Breast epithelium (tissue), 4 donors: ENCODE measurements at regions not wholly inside any gene's neighbourhood (a gene's known extent, or its start where the extent isn't known, plus 50 kb on each side); places are given as distances from the start of the nearest gene placed in this dataset.

Source experiments
- DNase-seq, 2 donors: peaks; one replicate each; pipeline ENCODE4 v3.0.0-alpha.2; 2019; ENCODE audit warnings: low spot score in 2 of 2
- H3K27ac ChIP-seq, 2 donors: fragments of 200-600 bp; sonication (generic) in 1 of 2; one replicate each; pipeline ENCODE4 v1.5.1; 2016 to 2019; ENCODE audit warnings: mild to moderate bottlenecking in 1 of 2
- H3K27me3 ChIP-seq, 2 donors: fragments of 200-600 bp; sonication (generic) in 1 of 2; one replicate each; pipeline versions ENCODE4 v1.5.1 to v1.6.0; 2017 to 2019; ENCODE audit warnings: control low read depth in 1 of 2, mild to moderate bottlenecking in 1 of 2
- H3K36me3 ChIP-seq: fragments of 200-600 bp; one replicate; pipeline ENCODE4 v1.5.1; 2019
- H3K4me1 ChIP-seq, 2 donors: fragments of 200-600 bp; sonication (generic); one replicate each; pipeline ENCODE4 v1.5.1; 2016 to 2019; ENCODE audit warnings: control low read depth in 1 of 2
- H3K4me3 ChIP-seq, 3 donors: fragments of 200-600 bp; sonication (generic); 1 replicate in 2 of 3; 2 replicates in 1 of 3; pipeline ENCODE4 v1.5.1; 2016 to 2019; ENCODE audit warnings: mild to moderate bottlenecking in 3 of 3, moderate library complexity in 2 of 3
- H3K9me3 ChIP-seq, 2 donors: fragments of 200-600 bp; sonication (generic) in 1 of 2; one replicate each; pipeline ENCODE4 v1.5.1; 2016 to 2019; ENCODE audit warnings: control low read depth in 1 of 2
- POLR2A ChIP-seq: fragments of 450-650 bp; IDR thresholded peaks from one replicate; pipeline ENCODE4 v1.6.1; 2016; ENCODE audit warnings: antibody characterized with exemption, mild to moderate bottlenecking, moderate library complexity
- POLR2AphosphoS5 ChIP-seq, 3 donors: sonication (generic); formaldehyde crosslinking; IDR thresholded peaks; one replicate each; pipeline ENCODE4 v1.6.1; 2017; ENCODE audit warnings: antibody characterized with exemption in 3 of 3
- intact Hi-C: fragments of 100-400 bp; cut with DNase I; formaldehyde crosslinking; loops from one replicate; pipeline ENCODE4 v1.15.1; 2023; ENCODE audit warnings: low total_unique reads
- TF ChIP-seq, protein P1 (sequence below), 3 donors: fragments of 450-650 bp; IDR thresholded peaks; one replicate each; pipeline ENCODE4 v1.5.1; 2016 to 2017; ENCODE audit warnings: antibody characterized with exemption in 3 of 3, mild to moderate bottlenecking in 3 of 3, moderate library complexity in 3 of 3

DNA sequence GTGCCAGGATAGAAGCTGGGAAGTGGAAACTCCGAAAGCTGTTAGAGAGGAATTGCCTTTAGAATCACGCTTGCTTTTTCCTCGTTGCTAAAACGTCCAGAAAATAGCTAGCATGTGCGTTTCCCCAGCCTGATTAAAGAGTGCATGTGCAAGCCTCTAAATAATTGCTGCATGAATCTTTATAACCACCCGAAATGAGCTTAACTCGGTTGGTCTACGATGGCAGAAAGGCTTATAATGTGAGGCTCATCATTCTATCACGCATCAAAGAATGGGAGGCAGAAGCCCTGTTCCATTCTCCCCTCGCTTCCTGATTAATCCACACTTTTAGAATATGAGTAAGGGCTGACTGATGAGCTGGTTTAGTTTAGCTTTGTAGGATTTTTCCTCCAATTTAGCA, 394.6 kb upstream of the WWC1 start:
- H3K27me3 ChIP-seq: no peaks in the 10 kb centered on the region
- no peak for DNase-seq
- no peak for TF ChIP-seq POLR2AphosphoS5 (IDR thresholded peaks at IDR 0.05)
- TF ChIP-seq POLR2A: no peak
- TF ChIP-seq, protein P1, sequence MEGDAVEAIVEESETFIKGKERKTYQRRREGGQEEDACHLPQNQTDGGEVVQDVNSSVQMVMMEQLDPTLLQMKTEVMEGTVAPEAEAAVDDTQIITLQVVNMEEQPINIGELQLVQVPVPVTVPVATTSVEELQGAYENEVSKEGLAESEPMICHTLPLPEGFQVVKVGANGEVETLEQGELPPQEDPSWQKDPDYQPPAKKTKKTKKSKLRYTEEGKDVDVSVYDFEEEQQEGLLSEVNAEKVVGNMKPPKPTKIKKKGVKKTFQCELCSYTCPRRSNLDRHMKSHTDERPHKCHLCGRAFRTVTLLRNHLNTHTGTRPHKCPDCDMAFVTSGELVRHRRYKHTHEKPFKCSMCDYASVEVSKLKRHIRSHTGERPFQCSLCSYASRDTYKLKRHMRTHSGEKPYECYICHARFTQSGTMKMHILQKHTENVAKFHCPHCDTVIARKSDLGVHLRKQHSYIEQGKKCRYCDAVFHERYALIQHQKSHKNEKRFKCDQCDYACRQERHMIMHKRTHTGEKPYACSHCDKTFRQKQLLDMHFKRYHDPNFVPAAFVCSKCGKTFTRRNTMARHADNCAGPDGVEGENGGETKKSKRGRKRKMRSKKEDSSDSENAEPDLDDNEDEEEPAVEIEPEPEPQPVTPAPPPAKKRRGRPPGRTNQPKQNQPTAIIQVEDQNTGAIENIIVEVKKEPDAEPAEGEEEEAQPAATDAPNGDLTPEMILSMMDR (IDR thresholded peaks at IDR 0.05): no peak
- intact Hi-C loops: no loop called here
- H3K36me3 ChIP-seq: no peaks in the 10 kb centered on the region
- no peak overlapping the region for H3K4me3 ChIP-seq
- H3K27ac ChIP-seq: no peak overlapping the region
- H3K9me3 ChIP-seq: no peaks in the 10 kb centered on the region
- no peaks in the 10 kb centered on the region for H3K4me1 ChIP-seq

DNA sequence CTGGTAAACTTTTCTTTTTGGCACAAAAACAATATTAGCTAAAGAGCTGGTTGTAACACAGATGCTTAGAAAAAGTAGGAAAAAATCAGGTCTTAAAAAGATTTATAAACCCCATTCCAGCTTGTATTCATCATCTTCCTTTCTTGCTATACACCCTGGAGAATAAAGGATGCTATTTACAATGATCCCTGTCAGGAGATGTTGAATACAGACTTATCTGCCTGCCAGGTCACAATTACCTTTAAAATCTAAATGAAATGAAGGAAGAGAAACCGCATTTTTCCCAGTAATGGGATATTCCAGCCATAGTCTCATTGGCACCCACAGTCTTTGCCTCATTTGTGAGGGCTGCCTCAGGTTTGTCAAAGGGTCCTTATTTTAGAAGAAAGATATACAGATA, 394.1 kb upstream of the WWC1 start:
- DNase-seq: no peak
- H3K36me3 ChIP-seq: no peaks in the 10 kb centered on the region
- H3K27ac ChIP-seq: no peak overlapping the region
- no peak overlapping the region for H3K4me3 ChIP-seq
- intact Hi-C loops: no loop called here
- TF ChIP-seq, protein P1 (IDR thresholded peaks at IDR 0.05): no peak
- no peak for TF ChIP-seq POLR2AphosphoS5 (IDR thresholded peaks at IDR 0.05)
- no peak for TF ChIP-seq POLR2A
- H3K27me3 ChIP-seq: no peaks in the 10 kb centered on the region
- H3K4me1 ChIP-seq: no peaks in the 10 kb centered on the region
- H3K9me3 ChIP-seq: no peaks in the 10 kb centered on the region

DNA sequence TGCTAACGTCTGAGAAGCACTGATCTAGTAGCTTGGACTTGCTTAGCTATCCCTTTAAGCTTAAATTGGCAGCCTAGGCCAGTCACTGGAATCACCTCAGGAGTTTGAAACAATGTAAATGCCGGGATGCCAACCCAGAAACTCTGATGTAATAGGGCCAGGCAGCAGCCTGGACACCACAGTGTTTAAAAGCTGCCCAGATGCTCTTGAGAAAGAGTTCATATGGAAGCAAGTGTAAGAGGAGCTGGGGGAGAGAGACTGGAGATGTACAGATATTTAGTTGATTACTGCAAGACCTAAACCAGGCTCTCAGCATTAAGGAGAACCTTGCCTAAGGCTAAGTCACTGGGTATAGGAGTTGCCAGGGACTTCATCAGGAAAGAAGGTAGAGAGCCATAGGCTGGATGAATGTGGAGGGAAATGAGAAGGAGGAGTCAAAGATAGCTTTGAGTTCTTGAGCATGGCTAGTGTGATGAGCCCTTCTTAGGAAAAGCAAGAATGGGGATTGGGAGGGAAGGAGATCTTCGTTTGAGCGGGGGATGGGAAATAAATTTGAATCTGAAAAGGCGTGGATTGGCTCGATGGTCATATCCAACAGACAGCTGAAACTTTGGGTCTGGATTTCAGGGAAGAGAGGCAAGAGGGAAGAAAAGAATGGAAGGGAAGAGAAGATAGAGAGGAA, 392.9 kb upstream of the WWC1 start:
- DNase-seq: no peak
- H3K27me3 ChIP-seq: no peaks in the 10 kb centered on the region
- H3K27ac ChIP-seq: no peak overlapping the region
- no peaks in the 10 kb centered on the region for H3K9me3 ChIP-seq
- no peak for TF ChIP-seq POLR2A
- TF ChIP-seq POLR2AphosphoS5 (IDR thresholded peaks at IDR 0.05): no peak
- TF ChIP-seq, protein P1 (IDR thresholded peaks at IDR 0.05): no peak
- H3K4me3 ChIP-seq: no peak overlapping the region
- H3K4me1 ChIP-seq: no peaks in the 10 kb centered on the region
- intact Hi-C loops: no loop called here
- no peaks in the 10 kb centered on the region for H3K36me3 ChIP-seq

DNA sequence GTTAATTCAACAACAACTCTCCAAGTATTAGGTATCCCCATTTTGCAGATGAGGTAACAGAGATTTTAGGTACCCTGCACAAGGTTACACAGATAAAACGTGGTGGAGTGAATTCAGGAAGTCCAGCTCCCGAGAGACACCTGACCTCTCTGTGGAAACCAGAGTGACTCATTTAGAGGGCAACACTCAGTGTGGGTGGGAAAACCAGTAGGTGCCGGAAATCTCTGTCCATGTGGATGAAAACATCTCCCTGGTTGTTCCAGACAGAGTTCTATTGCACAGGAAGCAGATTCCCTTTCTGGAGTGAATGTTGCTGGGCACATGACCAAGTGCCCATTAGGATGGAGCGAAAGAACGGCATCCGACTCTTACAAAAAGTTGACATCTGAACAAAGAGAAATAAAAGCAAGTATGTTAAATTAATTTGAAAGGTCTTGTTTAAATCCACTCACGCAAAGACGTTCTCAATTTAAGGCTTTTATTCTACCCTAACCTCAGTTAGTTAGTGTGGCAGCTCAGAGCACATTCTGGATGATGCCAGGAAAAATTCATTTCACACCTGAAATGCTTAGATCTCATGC, 391.9 kb upstream of the WWC1 start:
- no peaks in the 10 kb centered on the region for H3K9me3 ChIP-seq
- intact Hi-C loops: no loop called here
- H3K4me1 ChIP-seq: no peaks in the 10 kb centered on the region
- H3K27me3 ChIP-seq: no peaks in the 10 kb centered on the region
- TF ChIP-seq POLR2AphosphoS5 (IDR thresholded peaks at IDR 0.05) (no peak), POLR2A (no peak)
- TF ChIP-seq, protein P1 (IDR thresholded peaks at IDR 0.05): no peak
- H3K27ac ChIP-seq: no peak overlapping the region
- no peak overlapping the region for H3K4me3 ChIP-seq
- H3K36me3 ChIP-seq: no peaks in the 10 kb centered on the region
- no peak for DNase-seq

DNA sequence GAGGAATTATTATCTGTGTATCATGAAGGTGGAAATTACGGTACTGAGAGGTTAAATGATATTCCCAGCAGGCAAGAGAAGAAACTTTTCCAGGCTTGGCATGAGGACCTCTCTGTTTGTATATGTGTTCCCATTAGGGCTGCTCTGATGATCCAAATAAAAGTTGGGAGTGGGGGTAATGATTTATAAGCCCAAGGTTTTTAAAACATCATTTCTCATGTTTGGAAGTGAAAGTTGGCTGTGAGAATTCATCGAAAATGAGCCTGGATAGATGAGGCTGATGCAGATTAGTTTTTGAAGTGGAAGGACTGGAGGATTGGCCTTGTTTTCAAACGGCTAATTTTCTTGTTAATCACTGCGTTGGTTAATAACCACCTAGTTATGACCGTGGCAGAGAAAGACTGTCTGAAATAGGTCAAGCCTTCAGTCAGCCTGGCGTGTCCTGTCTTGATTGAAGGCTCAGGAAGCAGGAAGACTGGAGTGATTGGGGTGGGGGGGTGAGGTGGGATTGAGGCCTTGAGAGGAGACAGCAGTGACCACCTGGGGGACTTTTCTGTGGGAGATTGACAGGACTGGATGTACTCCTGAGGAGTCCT, 391.0 kb upstream of the WWC1 start:
- intact Hi-C loops: no loop called here
- Histone ChIP-seq H3K9me3 (no peaks in the 10 kb centered on the region), H3K27ac (no peak overlapping the region), H3K27me3 (no peaks in the 10 kb centered on the region), H3K4me1 (no peaks in the 10 kb centered on the region), H3K36me3 (no peaks in the 10 kb centered on the region), H3K4me3 (no peak overlapping the region)
- no peak for DNase-seq
- TF ChIP-seq POLR2A: no peak
- TF ChIP-seq POLR2AphosphoS5 (IDR thresholded peaks at IDR 0.05): no peak
- TF ChIP-seq, protein P1 (IDR thresholded peaks at IDR 0.05): no peak
